ENCODE measurements at regions not wholly inside any gene's neighbourhood (a gene's known extent, or its start where the extent isn't known, plus 50 kb on each side); places are given as distances from the start of the nearest gene placed in this dataset.

DNA sequence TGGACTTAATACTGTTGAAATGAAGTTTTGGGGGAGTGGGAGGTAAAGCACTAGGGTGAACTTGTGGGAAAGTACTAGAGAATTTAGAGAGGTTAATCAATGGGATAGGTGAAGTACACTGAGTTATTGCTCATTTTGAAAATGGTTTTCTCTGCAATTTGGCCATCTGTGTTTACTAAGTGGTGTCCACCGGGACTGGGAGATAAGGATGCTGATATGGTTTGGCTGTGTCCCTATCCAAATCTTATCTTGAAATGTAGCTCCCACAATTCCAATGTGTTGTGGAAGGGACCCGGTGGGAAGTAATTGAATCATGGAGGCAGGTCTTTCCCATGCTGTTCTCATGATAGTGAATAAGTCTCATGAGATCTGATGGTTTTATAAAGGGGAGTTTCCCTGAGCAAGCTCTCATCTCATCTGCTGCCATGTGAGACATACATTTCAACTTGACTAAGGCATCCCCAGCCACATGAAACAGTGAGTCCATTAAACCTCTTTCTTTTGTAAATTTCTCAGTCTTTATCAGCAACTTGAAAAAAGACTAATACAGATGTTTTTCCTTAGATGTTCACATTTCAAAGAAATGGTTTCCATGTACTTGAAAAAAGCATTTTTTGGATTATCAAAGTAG lies 1569.4 kb upstream of the PRR20A start:
- Histone ChIP-seq H3K4me3 (ENCODE audit: insufficient read depth, low read length) (no peak overlapping the region), H3K79me2 (ENCODE audit: insufficient read depth, low read length) (no peaks in the 10 kb centered on the region), H3K36me3 (ENCODE audit: insufficient read depth, low read length) (no peaks in the 10 kb centered on the region), H3K4me1 (ENCODE audit: insufficient read depth, low read length) (no peaks in the 10 kb centered on the region), H2AFZ (ENCODE audit: low read length) (no peak overlapping the region), H4K20me1 (ENCODE audit: insufficient read depth, low read length) (no peaks in the 10 kb centered on the region), H3K27ac (ENCODE audit: low read depth, low read length) (no peak overlapping the region), H3K27me3 (ENCODE audit: insufficient read depth, low read length) (no peaks in the 10 kb centered on the region), H3K4me2 (ENCODE audit: insufficient read depth, low read length) (no peak overlapping the region), H3K9me3 (ENCODE audit: low read depth, low read length) (no peaks in the 10 kb centered on the region)
- no peak for DNase-seq (ENCODE audit: insufficient read length, low spot score, missing footprints)
- TF ChIP-seq, protein P1, sequence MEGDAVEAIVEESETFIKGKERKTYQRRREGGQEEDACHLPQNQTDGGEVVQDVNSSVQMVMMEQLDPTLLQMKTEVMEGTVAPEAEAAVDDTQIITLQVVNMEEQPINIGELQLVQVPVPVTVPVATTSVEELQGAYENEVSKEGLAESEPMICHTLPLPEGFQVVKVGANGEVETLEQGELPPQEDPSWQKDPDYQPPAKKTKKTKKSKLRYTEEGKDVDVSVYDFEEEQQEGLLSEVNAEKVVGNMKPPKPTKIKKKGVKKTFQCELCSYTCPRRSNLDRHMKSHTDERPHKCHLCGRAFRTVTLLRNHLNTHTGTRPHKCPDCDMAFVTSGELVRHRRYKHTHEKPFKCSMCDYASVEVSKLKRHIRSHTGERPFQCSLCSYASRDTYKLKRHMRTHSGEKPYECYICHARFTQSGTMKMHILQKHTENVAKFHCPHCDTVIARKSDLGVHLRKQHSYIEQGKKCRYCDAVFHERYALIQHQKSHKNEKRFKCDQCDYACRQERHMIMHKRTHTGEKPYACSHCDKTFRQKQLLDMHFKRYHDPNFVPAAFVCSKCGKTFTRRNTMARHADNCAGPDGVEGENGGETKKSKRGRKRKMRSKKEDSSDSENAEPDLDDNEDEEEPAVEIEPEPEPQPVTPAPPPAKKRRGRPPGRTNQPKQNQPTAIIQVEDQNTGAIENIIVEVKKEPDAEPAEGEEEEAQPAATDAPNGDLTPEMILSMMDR (IDR thresholded peaks at IDR 0.05; ENCODE audit: extremely low read depth, low read depth, low read length): no peak

DNA sequence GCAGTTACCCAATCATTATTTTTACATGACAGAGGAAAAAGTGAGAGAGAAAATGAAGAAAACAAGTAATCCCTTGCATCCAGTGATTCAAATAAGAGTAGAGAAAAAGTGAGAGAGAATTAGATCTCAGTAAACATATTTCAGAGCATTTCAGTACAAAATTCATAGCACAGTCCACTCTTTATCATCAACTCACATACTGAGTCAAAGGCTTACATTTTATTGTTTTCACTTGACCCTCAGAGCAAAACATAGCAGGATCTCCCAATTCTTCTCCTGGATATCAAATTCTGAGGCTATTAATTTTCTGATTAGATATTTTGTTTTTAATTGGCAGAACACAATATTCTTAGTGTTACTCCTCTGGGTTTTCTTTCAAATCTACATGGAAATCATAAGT lies 1568.3 kb upstream of the PRR20A start:
- Histone ChIP-seq H3K27ac (ENCODE audit: low read depth, low read length) (no peak overlapping the region), H3K79me2 (ENCODE audit: insufficient read depth, low read length) (no peaks in the 10 kb centered on the region), H3K9me3 (ENCODE audit: low read depth, low read length) (peaks cover 5% of the 10 kb centered on the region), H2AFZ (ENCODE audit: low read length) (no peak overlapping the region), H3K36me3 (ENCODE audit: insufficient read depth, low read length) (no peaks in the 10 kb centered on the region), H3K4me2 (ENCODE audit: insufficient read depth, low read length) (no peak overlapping the region), H4K20me1 (ENCODE audit: insufficient read depth, low read length) (no peaks in the 10 kb centered on the region), H3K4me1 (ENCODE audit: insufficient read depth, low read length) (no peaks in the 10 kb centered on the region), H3K4me3 (ENCODE audit: insufficient read depth, low read length) (no peak overlapping the region), H3K27me3 (ENCODE audit: insufficient read depth, low read length) (no peaks in the 10 kb centered on the region)
- no peak for DNase-seq (ENCODE audit: insufficient read length, low spot score, missing footprints)
- TF ChIP-seq, protein P1 (IDR thresholded peaks at IDR 0.05; ENCODE audit: extremely low read depth, low read depth, low read length): no peak

DNA sequence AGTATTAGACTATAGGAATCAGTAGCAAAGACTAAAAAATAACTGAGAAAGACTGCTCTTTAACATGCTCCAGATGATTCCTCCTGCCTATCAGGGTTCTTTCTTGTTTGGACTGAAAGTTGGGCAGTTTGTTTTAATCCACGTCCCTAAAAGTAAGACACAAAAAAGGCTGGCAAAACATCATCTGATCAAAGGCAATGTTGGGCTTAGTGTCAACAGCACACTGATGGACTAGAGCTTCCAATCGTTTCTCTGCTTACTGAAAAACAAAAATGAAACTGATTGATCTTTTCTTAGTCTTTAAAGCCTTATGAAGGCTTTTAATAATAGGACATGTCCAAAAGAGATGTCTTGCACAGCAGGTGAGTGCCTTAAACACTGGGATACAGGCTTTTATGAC lies 1567.9 kb upstream of the PRR20A start:
- Histone ChIP-seq H3K79me2 (ENCODE audit: insufficient read depth, low read length) (no peaks in the 10 kb centered on the region), H3K36me3 (ENCODE audit: insufficient read depth, low read length) (no peaks in the 10 kb centered on the region), H3K27me3 (ENCODE audit: insufficient read depth, low read length) (no peaks in the 10 kb centered on the region), H3K9me3 (ENCODE audit: low read depth, low read length) (peaks cover 6% of the 10 kb centered on the region), H3K4me3 (ENCODE audit: insufficient read depth, low read length) (no peak overlapping the region), H3K27ac (ENCODE audit: low read depth, low read length) (no peak overlapping the region), H4K20me1 (ENCODE audit: insufficient read depth, low read length) (no peaks in the 10 kb centered on the region), H2AFZ (ENCODE audit: low read length) (no peak overlapping the region), H3K4me1 (ENCODE audit: insufficient read depth, low read length) (no peaks in the 10 kb centered on the region), H3K4me2 (ENCODE audit: insufficient read depth, low read length) (no peak overlapping the region)
- TF ChIP-seq, protein P1 (IDR thresholded peaks at IDR 0.05; ENCODE audit: extremely low read depth, low read depth, low read length): no peak
- no peak for DNase-seq (ENCODE audit: insufficient read length, low spot score, missing footprints)

DNA sequence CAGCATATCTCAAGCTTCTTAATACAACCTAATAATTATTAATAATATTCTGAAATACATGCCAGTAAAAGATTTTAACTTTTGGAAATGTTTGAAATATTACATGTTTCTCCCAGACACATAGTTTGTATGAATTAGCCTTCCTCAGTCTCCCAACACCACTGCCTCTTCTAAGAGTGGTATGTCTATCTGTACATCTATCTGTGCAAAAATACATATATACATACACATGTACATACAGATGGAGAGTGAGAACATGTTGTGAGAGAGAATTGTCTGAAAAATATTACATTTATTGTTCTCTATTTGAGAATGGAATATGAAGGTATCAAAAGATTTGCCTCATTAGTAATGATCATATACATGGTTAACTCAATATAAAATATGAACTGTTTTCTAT lies 1567.2 kb upstream of the PRR20A start:
- no peaks in the 10 kb centered on the region for H3K36me3 ChIP-seq (ENCODE audit: insufficient read depth, low read length)
- no peaks in the 10 kb centered on the region for H3K27me3 ChIP-seq (ENCODE audit: insufficient read depth, low read length)
- TF ChIP-seq, protein P1 (IDR thresholded peaks at IDR 0.05; ENCODE audit: extremely low read depth, low read depth, low read length): no peak
- H2AFZ ChIP-seq (ENCODE audit: low read length): no peak overlapping the region
- DNase-seq (ENCODE audit: insufficient read length, low spot score, missing footprints): no peak
- no peaks in the 10 kb centered on the region for H3K4me1 ChIP-seq (ENCODE audit: insufficient read depth, low read length)
- H3K4me3 ChIP-seq (ENCODE audit: insufficient read depth, low read length): no peak overlapping the region
- H3K27ac ChIP-seq (ENCODE audit: low read depth, low read length): no peak overlapping the region
- H3K4me2 ChIP-seq (ENCODE audit: insufficient read depth, low read length): no peak overlapping the region
- no peaks in the 10 kb centered on the region for H4K20me1 ChIP-seq (ENCODE audit: insufficient read depth, low read length)
- no peaks in the 10 kb centered on the region for H3K79me2 ChIP-seq (ENCODE audit: insufficient read depth, low read length)
- H3K9me3 ChIP-seq (ENCODE audit: low read depth, low read length): peaks cover 6% of the 10 kb centered on the region

Measured in osteoblast (primary cell).